ENCODE measurements at regions not wholly inside any gene's neighbourhood (a gene's known extent, or its start where the extent isn't known, plus 50 kb on each side); places are given as distances from the start of the nearest gene placed in this dataset.

- intact Hi-C loops (cut with DNase I), result no loop called here
- TF ChIP-seq POLR2A (IDR thresholded peaks at IDR 0.05) (no peak), POLR2AphosphoS5 (IDR thresholded peaks at IDR 0.05) (no peak), EP300 (IDR thresholded peaks at IDR 0.05) (no peak)
- TF ChIP-seq, protein P1, sequence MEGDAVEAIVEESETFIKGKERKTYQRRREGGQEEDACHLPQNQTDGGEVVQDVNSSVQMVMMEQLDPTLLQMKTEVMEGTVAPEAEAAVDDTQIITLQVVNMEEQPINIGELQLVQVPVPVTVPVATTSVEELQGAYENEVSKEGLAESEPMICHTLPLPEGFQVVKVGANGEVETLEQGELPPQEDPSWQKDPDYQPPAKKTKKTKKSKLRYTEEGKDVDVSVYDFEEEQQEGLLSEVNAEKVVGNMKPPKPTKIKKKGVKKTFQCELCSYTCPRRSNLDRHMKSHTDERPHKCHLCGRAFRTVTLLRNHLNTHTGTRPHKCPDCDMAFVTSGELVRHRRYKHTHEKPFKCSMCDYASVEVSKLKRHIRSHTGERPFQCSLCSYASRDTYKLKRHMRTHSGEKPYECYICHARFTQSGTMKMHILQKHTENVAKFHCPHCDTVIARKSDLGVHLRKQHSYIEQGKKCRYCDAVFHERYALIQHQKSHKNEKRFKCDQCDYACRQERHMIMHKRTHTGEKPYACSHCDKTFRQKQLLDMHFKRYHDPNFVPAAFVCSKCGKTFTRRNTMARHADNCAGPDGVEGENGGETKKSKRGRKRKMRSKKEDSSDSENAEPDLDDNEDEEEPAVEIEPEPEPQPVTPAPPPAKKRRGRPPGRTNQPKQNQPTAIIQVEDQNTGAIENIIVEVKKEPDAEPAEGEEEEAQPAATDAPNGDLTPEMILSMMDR (IDR thresholded peaks at IDR 0.05), result no peak
- WGBS, 2 donors, result 33 to 80% methylated on average over 1 of the region's 1 CpG
- no peak for DNase-seq
- Histone ChIP-seq H3K36me3 (no peaks in the 10 kb centered on the region), H3K4me1 (no peaks in the 10 kb centered on the region), H3K4me3 (no peak overlapping the region), H3K27ac (no peak overlapping the region), H3K27me3 (no peaks in the 10 kb centered on the region), H3K9me3 (no peaks in the 10 kb centered on the region)
These were observed 183.4 kb downstream of the CALCRL start for GRCh38 chr2:187264612-187265011.

DNA sequence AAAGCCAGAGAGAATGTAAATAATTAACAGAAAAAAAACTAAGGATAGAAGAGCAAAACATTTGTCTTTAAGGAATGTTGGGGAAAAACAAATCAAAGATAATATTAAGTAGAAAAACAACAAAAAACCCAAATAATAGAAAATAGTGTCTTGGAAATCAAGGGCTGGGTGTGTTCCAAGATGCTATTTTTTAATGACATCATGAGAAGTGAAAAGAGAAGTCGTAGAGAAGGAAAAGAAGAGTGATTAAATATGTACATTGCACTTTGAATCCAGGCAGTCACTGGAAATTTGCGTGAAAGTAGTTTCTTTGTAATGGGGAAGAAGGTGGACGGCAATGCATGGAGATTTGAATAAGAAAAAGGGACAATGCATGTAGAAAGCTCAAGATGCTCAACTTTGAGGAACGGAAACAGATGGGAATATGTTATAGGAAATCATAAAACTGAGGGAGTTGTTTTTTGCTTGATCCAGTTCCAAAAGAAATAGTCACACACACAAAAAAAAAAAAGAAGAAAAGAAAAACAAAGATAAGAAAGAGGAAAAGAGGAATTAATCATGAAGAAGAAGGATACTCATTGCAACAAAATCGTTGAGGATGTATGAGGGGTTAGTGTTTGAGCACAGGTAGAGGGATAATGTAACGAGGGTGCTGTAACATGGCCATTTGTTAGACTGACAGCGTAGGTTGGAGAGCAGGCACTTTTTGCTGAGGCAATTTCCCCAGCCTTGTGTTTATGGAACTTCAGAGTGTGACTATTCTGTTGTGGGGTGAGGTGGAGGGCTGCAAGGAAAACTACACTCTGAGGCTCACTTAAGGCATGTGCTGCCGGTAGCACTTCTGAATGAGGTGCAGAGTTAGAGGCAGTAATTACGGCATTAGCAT is 184.1 kb downstream of the CALCRL start:
- H3K36me3 ChIP-seq, result no peaks in the 10 kb centered on the region
- DNase-seq, result no peak
- no peaks in the 10 kb centered on the region for H3K4me1 ChIP-seq
- H3K4me3 ChIP-seq, result no peak overlapping the region
- no peaks in the 10 kb centered on the region for H3K9me3 ChIP-seq
- TF ChIP-seq EP300 (IDR thresholded peaks at IDR 0.05) (no peak), POLR2A (IDR thresholded peaks at IDR 0.05) (no peak), POLR2AphosphoS5 (IDR thresholded peaks at IDR 0.05) (no peak)
- TF ChIP-seq, protein P1 (IDR thresholded peaks at IDR 0.05), result no peak
- intact Hi-C loops (cut with DNase I), result no loop called here
- 59 to 66% methylated on average over 9 of the region's 9 CpGs for WGBS, 2 donors
- no peaks in the 10 kb centered on the region for H3K27me3 ChIP-seq
- no peak overlapping the region for H3K27ac ChIP-seq

DNA sequence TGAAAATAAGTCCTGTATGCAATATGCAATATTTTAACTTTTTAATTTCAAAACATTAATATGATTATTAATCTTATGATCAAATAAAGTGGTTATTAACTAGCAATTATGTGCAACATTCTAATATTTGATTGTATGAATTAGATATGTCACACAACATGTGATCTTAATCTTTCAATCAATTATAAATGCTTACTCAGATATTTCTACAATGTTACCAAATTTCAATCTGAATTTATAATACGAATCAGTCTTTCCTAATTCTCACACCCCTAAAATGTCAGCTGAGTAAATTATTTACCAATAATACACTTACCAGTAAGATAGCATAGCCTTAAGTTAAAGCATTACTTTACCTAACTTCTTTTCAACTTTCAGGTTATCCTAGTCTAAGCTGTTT is 186.3 kb downstream of the CALCRL start:
- intact Hi-C loops (cut with DNase I), result no loop called here
- 79 to 87% methylated on average over 1 of the region's 1 CpG for WGBS, 2 donors
- H3K9me3 ChIP-seq, result no peaks in the 10 kb centered on the region
- TF ChIP-seq, protein P1 (IDR thresholded peaks at IDR 0.05), result no peak
- TF ChIP-seq POLR2A (IDR thresholded peaks at IDR 0.05), result no peak
- TF ChIP-seq EP300 (IDR thresholded peaks at IDR 0.05), result no peak
- TF ChIP-seq POLR2AphosphoS5 (IDR thresholded peaks at IDR 0.05), result no peak
- DNase-seq, result no peak
- no peak overlapping the region for H3K4me3 ChIP-seq
- H3K4me1 ChIP-seq, result no peaks in the 10 kb centered on the region
- no peak overlapping the region for H3K27ac ChIP-seq
- H3K36me3 ChIP-seq, result no peaks in the 10 kb centered on the region
- H3K27me3 ChIP-seq, result no peaks in the 10 kb centered on the region

- Histone ChIP-seq H3K4me1 (no peaks in the 10 kb centered on the region), H3K4me3 (no peak overlapping the region), H3K27ac (no peak overlapping the region), H3K9me3 (no peaks in the 10 kb centered on the region), H3K27me3 (no peaks in the 10 kb centered on the region), H3K36me3 (no peaks in the 10 kb centered on the region)
- intact Hi-C loops (cut with DNase I), result no loop called here
- TF ChIP-seq, protein P1 (IDR thresholded peaks at IDR 0.05), result no peak
- TF ChIP-seq POLR2A (IDR thresholded peaks at IDR 0.05), result no peak
- no peak for TF ChIP-seq POLR2AphosphoS5 (IDR thresholded peaks at IDR 0.05)
- no peak for TF ChIP-seq EP300 (IDR thresholded peaks at IDR 0.05)
- no peak for DNase-seq
- 93 to 95% methylated on average over 10 of the region's 10 CpGs for WGBS, 2 donors
These were observed 196.0 kb downstream of the CALCRL start for GRCh38 chr2:187252063-187252462.

All from sigmoid colon (tissue), 6 donors.